ENCODE measurements at regions not wholly inside any gene's neighbourhood (a gene's known extent, or its start where the extent isn't known, plus 50 kb on each side); places are given as distances from the start of the nearest gene placed in this dataset.

DNA sequence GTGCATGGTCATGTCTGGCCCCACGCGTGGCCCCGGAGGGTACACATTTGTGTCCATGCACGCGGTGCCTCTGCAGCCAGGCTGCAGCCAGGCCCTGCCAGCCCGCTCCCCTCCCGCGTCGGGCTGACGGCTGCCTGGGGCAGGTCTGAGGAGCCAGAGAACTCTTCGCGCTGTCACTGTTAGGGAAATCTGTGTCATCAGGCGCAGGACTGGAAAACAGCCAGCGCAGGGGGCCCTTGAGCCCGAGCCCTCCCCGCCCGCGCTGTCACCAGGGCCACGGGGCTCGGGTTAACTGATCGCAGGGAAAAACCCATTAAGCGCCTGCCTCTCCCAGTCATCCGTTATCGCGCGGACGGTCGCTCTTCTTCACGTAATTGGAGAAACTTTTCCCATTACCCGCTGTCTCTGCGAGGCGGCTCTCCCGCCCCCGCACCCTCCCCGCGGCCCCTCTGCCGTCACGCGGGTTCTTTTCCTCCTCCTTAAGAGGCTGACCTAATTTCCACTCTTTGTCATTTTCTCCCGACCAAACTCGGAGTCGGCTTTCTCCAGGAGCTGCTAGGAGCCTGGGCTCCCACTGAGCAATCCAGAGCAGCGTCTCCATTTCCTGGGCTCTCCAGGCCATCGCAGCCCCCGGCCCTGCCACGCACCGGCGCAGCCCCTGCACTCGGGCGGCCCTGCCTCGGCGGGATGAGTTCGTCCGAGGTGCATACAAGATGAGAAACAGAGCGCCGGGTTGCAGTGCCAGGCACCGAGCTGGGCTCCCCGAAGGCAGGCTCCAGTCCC is 57.5 kb upstream of the PRR23E start:
- DNase-seq (ENCODE audit: low spot score), result peak; percentile 25

DNA sequence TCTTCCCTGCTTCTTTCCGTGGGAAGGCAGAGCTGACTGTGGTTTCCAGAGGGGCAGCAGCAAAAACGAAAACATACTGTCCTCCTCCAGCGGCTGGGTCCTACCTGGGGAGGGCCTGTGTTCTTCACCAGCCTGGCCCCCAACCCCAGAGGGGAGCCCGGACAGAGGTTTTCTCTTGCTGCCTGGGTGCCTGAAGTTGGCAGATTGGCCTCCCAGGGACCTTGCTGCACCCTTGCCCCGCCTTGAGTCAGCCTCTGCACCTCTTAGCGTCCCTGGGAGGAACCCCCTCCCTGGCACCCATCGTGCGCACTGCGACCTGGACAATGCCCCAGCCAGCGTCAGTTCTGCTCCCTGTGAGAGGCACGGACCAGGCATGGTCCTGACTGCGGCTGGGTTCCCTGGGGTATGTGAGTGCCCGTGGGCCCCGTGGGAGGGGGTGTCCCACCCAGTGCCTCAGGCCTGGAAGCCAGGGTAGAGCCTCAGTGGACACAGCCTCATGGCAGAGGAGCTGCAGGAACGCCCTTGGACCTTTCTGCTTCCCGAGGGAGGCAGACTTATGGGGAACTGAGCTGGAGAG is 56.8 kb upstream of the PRR23E start:
- DNase-seq (ENCODE audit: low spot score), result no peak

DNA sequence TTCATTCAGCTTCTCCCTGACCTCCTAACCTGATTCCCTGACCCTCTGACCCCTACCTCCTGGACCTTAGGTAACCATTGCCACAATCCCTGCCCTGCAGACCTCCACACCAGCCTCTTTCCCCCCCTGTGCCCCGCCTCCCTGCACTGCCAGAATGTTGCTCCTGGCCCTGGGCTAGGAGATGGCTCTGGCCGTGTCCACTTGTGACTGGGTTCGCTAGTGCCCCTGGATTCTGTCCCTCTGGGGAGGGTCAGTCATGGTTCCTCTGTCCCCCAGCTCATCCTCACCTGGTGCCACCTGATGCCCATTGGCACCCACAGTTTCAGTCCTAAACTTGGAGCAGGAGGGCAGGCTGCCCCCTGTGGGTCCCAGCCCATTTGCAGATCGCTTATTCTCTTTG is 56.2 kb upstream of the PRR23E start:
- no peak for DNase-seq (ENCODE audit: low spot score)

DNA sequence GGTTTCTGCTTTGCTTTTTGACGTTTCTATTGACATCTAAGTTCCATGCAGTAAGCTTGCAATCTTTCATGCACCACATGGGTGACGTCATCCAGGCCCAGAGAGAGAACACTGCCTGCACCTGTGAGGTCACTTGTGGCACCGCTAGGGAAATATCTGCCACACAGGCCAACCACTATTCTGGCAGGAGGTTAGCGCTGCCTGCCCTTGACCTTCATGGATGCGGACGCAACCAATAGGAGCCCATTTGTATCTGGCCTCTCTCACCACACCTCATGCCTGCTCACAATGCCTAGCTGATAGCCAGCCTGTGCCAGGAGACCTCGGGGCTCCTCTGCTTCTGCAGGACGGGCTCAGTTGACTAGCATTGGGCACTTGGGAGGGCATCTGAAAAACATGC is 55.8 kb upstream of the PRR23E start:
- DNase-seq (ENCODE audit: low spot score), result no peak

DNA sequence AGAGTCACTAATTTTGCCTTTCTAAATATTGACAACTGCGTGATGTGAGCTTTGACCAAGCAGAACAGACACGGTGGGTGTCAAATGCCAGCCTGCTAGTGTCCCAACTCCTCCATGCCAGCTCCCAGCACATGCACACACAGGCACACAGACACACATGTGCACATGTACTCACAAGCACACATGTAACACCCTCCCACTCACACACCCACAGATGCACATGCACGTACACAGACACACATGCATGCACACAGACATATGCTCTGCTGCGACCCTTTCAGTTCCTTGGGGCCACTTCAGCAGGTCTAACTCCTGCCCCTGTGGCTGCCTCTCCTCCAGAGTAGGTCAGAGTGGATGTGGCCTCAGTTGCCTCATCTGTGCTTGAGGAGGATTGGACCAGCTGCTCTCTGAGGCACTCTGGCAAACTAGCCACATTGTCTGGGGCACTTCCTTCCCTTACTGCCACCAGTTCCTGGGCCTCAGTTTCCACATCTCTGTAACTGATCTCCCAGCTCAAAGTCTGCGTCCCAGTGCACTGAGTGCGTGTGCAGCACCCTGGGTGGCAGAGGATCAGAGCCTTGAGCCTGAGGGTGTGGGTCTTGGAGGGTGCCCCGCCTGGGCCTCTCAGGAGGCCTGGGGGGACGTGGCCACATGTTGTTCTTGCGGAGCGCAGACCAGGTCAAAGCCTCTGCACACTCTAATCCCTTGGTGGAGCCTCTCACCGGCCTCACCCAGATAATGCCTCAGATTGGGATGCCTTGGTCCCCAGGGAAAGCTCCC is 55.0 kb upstream of the PRR23E start:
- DNase-seq (ENCODE audit: low spot score), result no peak

DNA sequence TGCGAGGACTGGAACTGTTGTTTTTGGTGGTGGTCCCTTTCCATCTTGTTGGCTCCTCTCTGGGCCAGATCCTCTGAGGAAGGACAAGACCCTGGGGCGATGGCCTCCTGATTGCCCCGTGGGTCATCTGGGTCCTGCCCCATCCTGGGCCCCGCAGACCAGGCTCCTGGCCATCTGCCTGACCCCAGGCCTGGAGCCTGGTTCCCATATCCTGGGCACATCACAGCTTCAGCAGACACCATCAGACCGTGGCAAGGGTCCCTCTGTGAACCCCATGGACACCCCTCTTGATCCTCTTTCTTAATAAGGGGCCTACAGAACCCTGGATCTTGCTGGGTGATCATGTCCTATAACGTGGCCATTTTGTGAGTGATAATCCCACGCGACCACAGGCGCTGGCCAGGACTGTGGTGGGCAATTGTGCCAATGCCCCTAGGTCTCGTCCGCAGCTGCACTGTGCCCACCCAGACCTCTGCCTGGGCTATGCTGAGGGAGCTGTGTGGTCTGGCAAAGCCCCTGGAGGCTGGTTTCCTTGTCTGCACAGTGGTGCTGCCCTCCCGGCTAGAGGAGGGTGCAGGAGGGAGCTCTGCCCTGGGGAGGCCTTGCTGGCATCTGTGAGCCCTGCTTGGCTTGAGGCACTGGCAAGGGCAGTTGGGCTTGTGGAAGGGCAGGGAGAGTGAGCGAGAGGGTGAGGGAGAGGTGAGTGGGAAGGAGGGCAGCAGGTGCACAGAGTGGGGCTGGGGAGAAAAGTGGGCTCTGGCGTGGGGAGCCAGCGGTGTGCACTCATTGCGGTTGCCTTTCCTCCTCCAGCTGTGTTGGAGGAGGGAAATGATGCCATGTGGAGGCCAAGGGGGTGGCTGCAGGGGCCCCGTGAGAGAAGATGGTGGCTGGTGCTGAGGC is 53.1 kb upstream of the PRR23E start:
- no peak for DNase-seq (ENCODE audit: low spot score)

DNA sequence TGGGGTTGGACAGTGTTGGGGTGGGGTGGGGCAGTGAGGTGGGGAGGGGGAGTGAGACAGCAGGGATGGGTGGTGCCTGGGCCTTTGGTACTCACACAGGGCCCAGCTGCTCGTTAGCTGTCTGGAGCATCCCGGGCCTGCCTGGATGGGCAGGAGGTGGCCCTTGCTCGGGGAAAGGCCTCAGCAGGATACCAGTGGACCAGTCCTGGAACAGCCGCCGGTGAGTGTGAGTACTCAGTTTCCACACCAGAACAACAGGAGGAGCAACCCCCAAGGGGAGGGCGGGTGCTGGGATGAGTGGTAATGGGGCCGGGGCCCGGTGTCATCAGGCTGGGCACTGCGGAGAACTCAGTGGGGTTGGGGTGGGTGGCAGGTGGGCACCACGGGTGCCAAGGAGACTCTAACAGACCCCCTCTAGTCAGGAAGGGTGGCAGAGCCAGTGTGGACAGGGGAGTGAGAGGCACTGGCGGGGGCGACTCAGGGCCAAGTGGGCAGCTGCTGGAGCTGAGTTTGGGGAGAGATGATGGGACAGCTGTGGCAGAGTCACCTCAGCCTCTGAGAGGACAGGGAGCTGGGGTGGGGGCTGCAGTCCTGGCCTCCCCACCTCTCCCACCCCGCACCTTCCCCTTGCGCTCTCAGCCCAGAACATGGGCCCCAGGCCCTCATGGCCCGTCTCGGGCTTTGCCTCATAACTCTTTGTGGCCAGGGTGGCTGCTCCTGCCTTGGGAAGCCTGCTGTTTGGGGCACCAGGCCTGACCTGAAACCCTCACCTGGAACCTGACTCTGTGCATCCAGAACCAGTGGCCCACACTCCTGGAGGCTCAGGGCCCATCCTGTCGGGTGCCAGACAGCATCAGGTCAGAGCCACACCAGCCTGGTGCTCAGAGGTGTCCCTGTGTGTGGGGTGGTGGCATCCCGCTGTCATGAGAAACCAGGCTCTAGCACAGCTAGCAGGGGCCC is 52.1 kb upstream of the PRR23E start:
- DNase-seq (ENCODE audit: low spot score), result no peak

DNA sequence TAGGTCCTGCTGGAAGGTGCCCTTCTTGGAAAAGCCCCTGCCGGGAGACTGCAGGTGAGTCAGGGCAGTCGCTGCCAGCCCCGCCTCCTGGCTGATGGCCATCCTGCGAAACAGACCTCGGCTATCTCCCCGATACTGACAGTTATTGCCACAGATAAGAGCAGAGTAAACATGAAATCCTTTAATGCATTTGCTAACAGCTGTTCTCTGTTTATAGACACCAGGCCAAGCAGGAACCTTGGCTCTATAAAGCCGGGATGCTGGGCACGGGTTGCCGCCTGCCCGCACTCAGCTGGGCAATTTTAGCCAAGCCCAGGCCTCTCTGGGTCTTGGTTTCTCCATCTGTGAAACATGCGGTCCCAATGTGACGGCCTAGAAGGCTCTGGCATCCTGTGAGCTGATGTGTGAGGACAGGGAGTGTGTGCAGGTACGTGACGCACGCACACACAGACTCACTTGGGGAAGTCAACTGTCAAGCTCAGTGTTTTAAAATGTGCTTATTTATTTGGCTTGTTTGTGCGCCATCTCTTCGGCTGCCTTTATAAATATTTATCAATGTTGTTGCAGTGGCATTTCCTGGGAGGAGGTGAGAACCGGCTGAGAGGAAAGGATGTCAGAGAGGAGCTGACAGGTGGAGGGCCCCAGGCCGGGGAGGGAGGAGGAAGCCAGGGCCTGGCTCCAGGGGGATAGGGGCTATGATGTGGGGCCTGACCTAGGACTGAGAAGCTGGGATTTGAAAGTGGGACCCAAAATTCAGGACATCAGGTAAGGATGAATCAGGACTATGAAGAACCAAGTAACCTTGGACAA is 50.8 kb upstream of the PRR23E start:
- no peak for DNase-seq (ENCODE audit: low spot score)
